B cell (primary cell): ENCODE measurements at regions not wholly inside any gene's neighbourhood (a gene's known extent, or its start where the extent isn't known, plus 50 kb on each side); places are given as distances from the start of the nearest gene placed in this dataset.

ENCODE experiments used
- ATAC-seq: fragments of 200-7000 bp; cut with Tn5 transposase; one replicate; pipeline ENCODE4 v1.10.0; 2021; ENCODE audit warnings: low read depth, mild to moderate bottlenecking, moderate number of reproducible peaks, moderate library complexity
- CTCF ChIA-PET: fragments of 350-600 bp; sonication (Branson Sonifier 250); formaldehyde crosslinking; loops from one replicate; lab custom pipeline; 2021; ENCODE audit warnings: antibody characterized with exemption, inconsistent platforms; lab: Charles Lee
- POLR2A ChIA-PET: fragments of 350-600 bp; sonication (Branson Sonifier 250); formaldehyde crosslinking; loops from one replicate; lab custom pipeline; 2021; ENCODE audit warnings: antibody characterized with exemption; lab: Charles Lee
- DNase-seq: peaks from one replicate; pipeline ENCODE4 v3.0.0; 2013
- H2AFZ ChIP-seq: 2 replicates; pipeline ENCODE4 v1.6.1; 2012; ENCODE audit warnings: mild to moderate bottlenecking, low read depth, low read length; ENCODE audit not compliant: insufficient read depth, poor library complexity, severe bottlenecking
- H3K27ac ChIP-seq, 2 donors: 1 replicate in 1 of 2; 2 replicates in 1 of 2; pipeline ENCODE4 v1.5.1; 2012 to 2013; ENCODE audit warnings: low read length in 2 of 2, mild to moderate bottlenecking in 2 of 2, moderate library complexity in 1 of 2
- H3K27me3 ChIP-seq, 4 experiments: fragments of 200-600 bp in 1 of 4; sonication (generic) in 1 of 4; replicated peaks in 1 of 4; 1 replicate in 2 of 4; 2 replicates in 2 of 4; pipeline versions ENCODE4 v1.6.1 to v1.7.0; 2013 to 2016; ENCODE audit warnings: low read length in 3 of 4, mild to moderate bottlenecking in 2 of 4, mixed read lengths in 1 of 4, moderate library complexity in 1 of 4; ENCODE audit not compliant: insufficient read depth in 4 of 4, control insufficient read depth in 3 of 4; ENCODE audit errors: control extremely low read depth in 1 of 4
- H3K36me3 ChIP-seq, 2 experiments: replicated peaks in 1 of 2; 1 replicate in 1 of 2; 2 replicates in 1 of 2; pipeline versions ENCODE4 v1.6.1 to v1.7.1; 2013; ENCODE audit warnings: low read length in 1 of 2; ENCODE audit not compliant: insufficient read depth in 2 of 2, control insufficient read depth in 1 of 2; ENCODE audit errors: control extremely low read depth in 1 of 2, extremely low read depth in 1 of 2
- H3K4me1 ChIP-seq, 2 donors: fragments of 200-600 bp in 1 of 2; sonication (generic) in 1 of 2; 1 replicate in 1 of 2; 2 replicates in 1 of 2; pipeline versions ENCODE4 v1.5.1 to v1.6.1; 2013 to 2017; ENCODE audit warnings: low read length in 2 of 2; ENCODE audit not compliant: control insufficient read depth in 2 of 2, insufficient read depth in 2 of 2
- H3K4me2 ChIP-seq: replicated peaks from 2 replicates; pipeline ENCODE3; 2012; ENCODE audit warnings: mild to moderate bottlenecking, low read depth, low read length; ENCODE audit not compliant: poor library complexity, severe bottlenecking
- H3K4me3 ChIP-seq, 5 experiments: fragments of 200-600 bp in 1 of 5; sonication (generic) in 1 of 5; 1 replicate in 3 of 5; 2 replicates in 2 of 5; pipeline versions ENCODE4 v1.5.1 to v1.7.0; 2011 to 2016; ENCODE audit warnings: low read length in 4 of 5, mild to moderate bottlenecking in 4 of 5, low read depth in 2 of 5, control low read depth in 1 of 5, moderate library complexity in 1 of 5; ENCODE audit not compliant: insufficient read depth in 1 of 5; ENCODE audit errors: control extremely low read depth in 1 of 5, extremely low read depth in 1 of 5
- H3K79me2 ChIP-seq: fragments of 200-600 bp; sonication (generic); one replicate; pipeline ENCODE4 v1.6.0; 2016; ENCODE audit warnings: low read length; ENCODE audit not compliant: control insufficient read depth, insufficient read depth
- H3K9ac ChIP-seq: fragments of 200-600 bp; sonication (generic); 2 replicates; pipeline ENCODE4 v1.6.1; 2017; ENCODE audit warnings: mild to moderate bottlenecking, low read length, moderate library complexity
- H3K9me3 ChIP-seq, 3 donors: one replicate each; pipeline versions ENCODE4 v1.6.1 to v1.7.1; 2013; ENCODE audit warnings: low read length in 2 of 3; ENCODE audit not compliant: control insufficient read depth in 2 of 3, insufficient read depth in 1 of 3; ENCODE audit errors: control extremely low read depth in 1 of 3
- H4K20me1 ChIP-seq: 2 replicates; pipeline ENCODE4 v1.6.0; 2012; ENCODE audit warnings: mild to moderate bottlenecking, low read length; ENCODE audit not compliant: insufficient read depth, control insufficient read depth, poor library complexity, severe bottlenecking
- H3K27ac Mint-ChIP-seq: one replicate; pipeline ENCODE4 v1.8.0; 2021; ENCODE audit warnings: mixed read lengths
- H3K27me3 Mint-ChIP-seq: one replicate; pipeline ENCODE4 v1.8.0; 2021; ENCODE audit warnings: mixed read lengths
- H3K4me1 Mint-ChIP-seq: one replicate; pipeline ENCODE4 v1.8.0; 2021; ENCODE audit warnings: mixed read lengths
- H3K4me3 Mint-ChIP-seq: one replicate; pipeline ENCODE4 v1.8.0; 2021; ENCODE audit warnings: mixed read lengths
- H3K9me3 Mint-ChIP-seq: one replicate; pipeline ENCODE4 v1.8.0; 2022; ENCODE audit warnings: mixed read lengths; ENCODE audit not compliant: insufficient read depth
- CTCF ChIP-seq: fragments of 200-600 bp; IDR thresholded peaks from one replicate; pipeline ENCODE4 v1.8.0; 2022; ENCODE audit warnings: antibody characterized with exemption, mild to moderate bottlenecking
- EZH2 ChIP-seq: IDR thresholded peaks from 2 replicates; pipeline ENCODE4 v1.6.1; 2012; ENCODE audit warnings: borderline replicate concordance, low read depth, mild to moderate bottlenecking, moderate library complexity, low read length; ENCODE audit not compliant: insufficient read depth, poor library complexity, severe bottlenecking
- WGBS: methylation state at CpG from one replicate; pipeline ENCODE4 v1.1.5; 2013; ENCODE audit warnings: missing lambda C conversion rate; ENCODE audit not compliant: insufficient coverage; 5-methylcytosine and 5-hydroxymethylcytosine counted together
- intact Hi-C: fragments of 100-400 bp; cut with micrococcal nuclease; formaldehyde crosslinking; loops from one replicate; pipeline ENCODE4 v1.10.0; 2022

GRCh38 chr7:54349229-54349628 lies 192.9 kb upstream of the VSTM2A start:
- no peaks in the 10 kb centered on the region for H3K4me1 Mint-ChIP-seq
- H3K4me2 ChIP-seq, result no peak overlapping the region
- CTCF ChIA-PET, result no interaction called here

GRCh38 chr7:54354436-54354835 lies 187.7 kb upstream of the VSTM2A start:
- no peaks in the 10 kb centered on the region for H4K20me1 ChIP-seq
- no peak overlapping the region for H2AFZ ChIP-seq
- POLR2A ChIA-PET, result no interaction called here
- no peaks in the 10 kb centered on the region for H3K27me3 ChIP-seq
- DNase-seq (no peak), ATAC-seq (no peak)
- H3K9me3 Mint-ChIP-seq, result peaks cover 9% of the 10 kb centered on the region
- H3K27ac Mint-ChIP-seq, result no peak overlapping the region
- no peaks in the 10 kb centered on the region for H3K4me1 Mint-ChIP-seq
- no peaks in the 10 kb centered on the region for H3K79me2 ChIP-seq
- WGBS, result 100% methylated on average over 1 of the region's 8 CpGs
- H3K4me1 ChIP-seq, result no peaks in the 10 kb centered on the region
- H3K36me3 ChIP-seq, result no peaks in the 10 kb centered on the region
- no peak overlapping the region for H3K27ac ChIP-seq
- intact Hi-C loops, result no loop called here
- TF ChIP-seq CTCF, result no peak
- no peak for TF ChIP-seq EZH2
- H3K4me3 Mint-ChIP-seq, result no peak overlapping the region
- no peaks in the 10 kb centered on the region for H3K27me3 Mint-ChIP-seq
- CTCF ChIA-PET, result no interaction called here
- H3K4me3 ChIP-seq, result no peak overlapping the region
- H3K4me2 ChIP-seq, result no peak overlapping the region
- peaks cover 0 to 4% (median 0%) of the 10 kb centered on the region in 3 donors for H3K9me3 ChIP-seq
- no peak overlapping the region for H3K9ac ChIP-seq

More at GRCh38 chr7:54349229-54349628, 192.9 kb upstream of the VSTM2A start:
- no peaks in the 10 kb centered on the region for H3K4me1 ChIP-seq
- no peaks in the 10 kb centered on the region for H3K27me3 Mint-ChIP-seq
- no peaks in the 10 kb centered on the region for H4K20me1 ChIP-seq
- H3K9ac ChIP-seq, result no peak overlapping the region
- H3K9me3 ChIP-seq, result peaks cover 0 to 10% (median 0%) of the 10 kb centered on the region in 3 donors
- TF ChIP-seq EZH2, result no peak
- no peak for TF ChIP-seq CTCF
- no peak overlapping the region for H3K4me3 Mint-ChIP-seq
- peaks cover 13% of the 10 kb centered on the region for H3K9me3 Mint-ChIP-seq
- H2AFZ ChIP-seq, result no peak overlapping the region
- ATAC-seq, result no peak
- DNase-seq, result no peak
- no peaks in the 10 kb centered on the region for H3K79me2 ChIP-seq
- POLR2A ChIA-PET, result no interaction called here
- H3K27ac ChIP-seq, result no peak overlapping the region
- no peak overlapping the region for H3K4me3 ChIP-seq
- intact Hi-C loops, result no loop called here
- no peaks in the 10 kb centered on the region for H3K27me3 ChIP-seq
- no peaks in the 10 kb centered on the region for H3K36me3 ChIP-seq
- WGBS, result 83% methylated on average over 1 of the region's 3 CpGs
- no peak overlapping the region for H3K27ac Mint-ChIP-seq
